Caki2 (cell line): ENCODE measurements at regions not wholly inside any gene's neighbourhood (a gene's known extent, or its start where the extent isn't known, plus 50 kb on each side); places are given as distances from the start of the nearest gene placed in this dataset.

Experiments
- DNase-seq: peaks from one replicate; pipeline ENCODE4 v3.0.0-alpha.2; 2015; ENCODE audit warnings: low read depth
- in situ Hi-C: cut with HindIII; loops from 2 replicates; pipeline ENCODE4 v1.10.0; 2016; ENCODE audit warnings: low sequenced_read_pairs, low pct_unique_long_range_greater_than_20kb, mixed read lengths

DNA sequence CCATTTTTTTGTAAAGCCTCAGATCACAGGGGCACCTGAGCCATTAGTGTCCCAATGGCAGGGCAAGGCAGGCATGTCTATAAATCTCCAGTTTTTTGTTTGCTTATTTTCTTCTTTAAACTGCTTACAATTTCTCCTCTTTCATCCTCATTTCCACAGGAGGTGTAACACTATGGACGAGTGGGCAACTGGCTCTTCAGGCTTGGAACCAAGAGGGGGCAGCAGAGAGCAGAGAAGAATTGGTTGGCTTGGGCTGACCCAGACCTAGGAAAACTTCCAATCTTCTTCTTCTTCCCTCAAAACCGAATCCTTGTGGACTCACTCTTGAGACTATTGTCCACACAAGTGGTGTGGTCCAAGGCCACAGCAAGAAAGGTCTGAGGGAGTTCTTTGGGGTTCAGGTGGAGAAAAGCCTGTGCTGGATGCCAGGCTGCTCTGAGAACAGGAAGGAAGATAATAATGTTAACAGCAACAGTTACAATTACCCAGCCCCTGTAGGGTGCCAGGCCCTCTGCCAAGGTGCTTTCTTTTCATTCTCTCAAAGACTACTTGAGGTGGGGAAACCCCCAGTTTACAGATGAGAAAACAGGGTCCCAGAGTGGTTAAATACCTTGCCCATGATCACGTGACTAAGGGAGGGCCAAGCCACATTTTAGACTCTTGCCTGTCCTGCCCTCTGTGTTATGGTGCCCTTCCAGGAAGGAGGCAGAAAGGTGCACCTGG is 70.7 kb upstream of the E2F8 start:
- in situ Hi-C loops = no loop called here
- DNase-seq = peak; percentile 23

GRCh38 chr11:19307498-19307897 is 66.8 kb upstream of the E2F8 start:
- no peak for DNase-seq
- in situ Hi-C loops = no loop called here

GRCh38 chr11:19306179-19306944 is 65.6 kb upstream of the E2F8 start:
- in situ Hi-C loops = no loop called here
- no peak for DNase-seq

DNA sequence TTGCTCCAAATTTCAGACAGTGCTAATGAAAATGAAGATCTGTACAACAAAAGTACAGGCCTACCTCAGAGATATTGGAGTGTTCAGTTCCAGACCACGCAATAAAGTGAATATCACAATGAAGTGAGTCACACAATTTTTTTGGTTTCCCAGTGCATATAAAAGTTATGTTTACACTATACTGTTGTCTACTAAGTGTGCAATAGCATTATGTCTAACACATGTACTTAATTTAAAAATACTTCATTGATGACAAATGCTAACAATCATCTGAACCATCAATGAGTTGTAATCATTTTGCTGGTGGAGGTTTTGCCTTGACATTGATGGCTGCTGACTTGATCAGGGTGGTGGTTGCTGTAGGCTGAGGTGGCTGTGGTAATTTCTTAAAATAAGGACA is 60.6 kb upstream of the E2F8 start:
- in situ Hi-C loops = no loop called here

DNA sequence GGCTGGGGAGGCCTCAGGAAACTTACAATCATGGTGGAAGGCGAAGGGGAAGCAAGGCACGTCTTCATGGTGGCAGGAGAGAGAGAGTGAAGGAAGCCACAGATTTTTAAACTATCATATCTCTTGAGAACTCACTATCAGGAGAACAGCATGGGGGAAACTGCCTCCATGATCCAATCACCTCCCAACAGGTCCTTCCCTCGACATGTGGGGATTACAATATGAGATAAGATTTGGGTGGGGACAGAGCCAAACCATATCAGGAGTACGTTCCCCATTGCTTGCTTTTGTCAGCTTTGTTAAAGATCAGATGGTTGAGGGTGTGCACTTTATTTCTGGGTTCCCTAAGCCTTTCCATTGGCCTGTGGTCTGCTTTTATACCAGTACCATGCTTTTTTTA is 53.7 kb upstream of the E2F8 start:
- no peak for DNase-seq
- in situ Hi-C loops = no loop called here

More for the DNA sequence above, 60.6 kb upstream of the E2F8 start:
- no peak for DNase-seq

DNA sequence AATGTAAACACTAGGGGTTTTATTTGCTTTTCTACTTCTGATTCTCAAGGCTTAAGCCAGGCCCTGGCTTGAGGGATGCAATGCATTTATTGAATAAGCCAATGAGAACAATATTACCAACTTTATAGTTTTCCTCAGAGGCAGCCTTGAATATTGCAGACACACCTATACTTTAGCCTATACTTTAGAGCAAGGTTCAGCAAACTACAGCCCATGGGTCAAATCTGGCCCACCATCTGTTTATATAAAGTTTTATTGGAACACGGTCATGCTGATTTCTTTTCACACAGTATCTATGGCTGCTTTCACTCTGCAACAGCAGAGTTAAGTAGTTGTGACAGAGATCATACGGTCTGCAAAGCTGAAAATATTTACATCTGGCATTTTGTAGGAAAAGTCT is 50.3 kb upstream of the E2F8 start:
- no peak for DNase-seq
- in situ Hi-C loops = no loop called here
